ENCODE measurements at regions not wholly inside any gene's neighbourhood (a gene's known extent, or its start where the extent isn't known, plus 50 kb on each side); places are given as distances from the start of the nearest gene placed in this dataset.
"Not testable (repeated sequence)": the region's sequence is repeated elsewhere in the genome, so short reads cannot be mapped to it uniquely, and the experiment has no call there.

GRCh38 chr16:75818491-75818890 lies 92.2 kb upstream of the CPHXL start:
- no peaks in the 10 kb centered on the region for H3K4me1 Mint-ChIP-seq
- H3K36me3 Mint-ChIP-seq, result no peaks in the 10 kb centered on the region
- no peaks in the 10 kb centered on the region for H3K9me3 Mint-ChIP-seq
- peaks cover 5 to 9% of the 10 kb centered on the region in 2 donors for H3K27me3 Mint-ChIP-seq
- no peak for DNase-seq
- ATAC-seq (replicated peaks), result no peak
- no peak overlapping the region for H3K4me3 Mint-ChIP-seq
- no peak overlapping the region for H3K27ac Mint-ChIP-seq

DNA sequence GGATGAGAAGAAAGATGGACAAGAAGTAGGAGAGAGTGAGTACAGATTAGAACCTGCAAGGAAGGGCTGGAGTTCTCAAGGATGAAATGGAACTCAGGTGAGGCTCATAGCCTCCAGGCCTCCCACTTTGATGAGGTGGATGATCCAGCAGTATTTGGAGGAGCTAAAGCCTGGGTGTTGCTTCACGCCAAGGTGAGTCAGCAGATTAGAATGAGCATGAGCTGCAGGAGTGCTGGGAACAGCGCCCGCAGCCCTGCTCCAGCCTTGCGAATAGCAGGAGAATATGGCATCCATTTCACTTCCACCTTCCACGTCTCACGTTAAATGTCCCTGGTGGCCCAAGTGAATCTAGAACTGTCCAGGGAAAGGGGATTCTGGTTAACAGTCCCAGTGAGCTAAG lies 94.4 kb upstream of the CPHXL start:
- no peak overlapping the region for H3K27ac Mint-ChIP-seq
- H3K27me3 Mint-ChIP-seq, result peaks cover 4 to 5% of the 10 kb centered on the region in 2 donors
- H3K36me3 Mint-ChIP-seq, result no peaks in the 10 kb centered on the region
- peaks cover 0 to 2% of the 10 kb centered on the region in 2 donors for H3K9me3 Mint-ChIP-seq
- no peak overlapping the region for H3K4me3 Mint-ChIP-seq
- no peaks in the 10 kb centered on the region for H3K4me1 Mint-ChIP-seq
- DNase-seq (no peak), ATAC-seq (replicated peaks) (no peak)

DNA sequence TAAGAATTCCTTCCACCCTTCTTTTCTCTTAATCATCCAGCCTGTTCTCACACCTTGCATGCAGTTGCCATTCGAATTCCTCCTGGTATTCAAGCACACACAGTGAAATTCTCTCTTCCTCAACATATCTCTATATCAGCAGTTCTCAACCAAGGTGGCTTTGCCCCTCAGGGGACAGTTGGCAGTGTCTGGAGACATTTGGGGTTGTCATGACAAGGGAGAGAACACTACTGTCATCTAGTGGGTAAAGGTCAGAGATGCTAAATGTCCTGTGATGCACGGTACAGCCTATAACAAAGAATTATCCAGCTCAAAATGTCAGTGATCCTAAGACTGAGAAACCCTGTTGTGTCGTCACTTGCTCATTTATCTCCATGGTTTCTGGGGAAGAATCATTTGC lies 94.8 kb upstream of the CPHXL start:
- no peak overlapping the region for H3K4me3 Mint-ChIP-seq
- H3K36me3 Mint-ChIP-seq, result no peaks in the 10 kb centered on the region
- peaks cover 4 to 5% of the 10 kb centered on the region in 2 donors for H3K27me3 Mint-ChIP-seq
- ATAC-seq (replicated peaks), result no peak
- no peaks in the 10 kb centered on the region for H3K4me1 Mint-ChIP-seq
- DNase-seq, result no peak
- peaks cover 0 to 4% of the 10 kb centered on the region in 2 donors for H3K9me3 Mint-ChIP-seq
- no peak overlapping the region for H3K27ac Mint-ChIP-seq

DNA sequence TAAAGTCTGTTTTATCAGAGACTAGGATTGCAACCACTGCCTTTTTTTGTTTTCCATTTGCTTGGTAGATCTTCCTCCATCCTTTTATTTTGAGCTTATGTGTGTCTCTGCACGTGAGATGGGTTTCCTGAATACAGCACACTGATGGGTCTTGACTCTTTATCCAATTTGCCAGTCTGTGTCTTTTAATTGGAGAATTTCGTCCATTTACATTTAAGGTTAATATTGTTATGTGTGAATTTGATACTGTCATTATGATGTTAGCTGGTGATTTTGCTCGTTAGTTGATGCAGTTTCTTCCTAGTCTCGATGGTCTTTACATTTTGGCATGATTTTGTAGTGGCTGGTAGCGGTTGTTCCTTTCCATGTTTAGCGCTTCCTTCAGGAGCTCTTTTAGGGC lies 99.5 kb upstream of the CPHXL start:
- not testable (repeated sequence) for ATAC-seq (replicated peaks); H3K36me3 Mint-ChIP-seq; H3K4me1 Mint-ChIP-seq; DNase-seq; H3K27ac Mint-ChIP-seq; H3K4me3 Mint-ChIP-seq; H3K27me3 Mint-ChIP-seq
- peaks cover 4 to 11% of the 10 kb centered on the region in 2 donors for H3K9me3 Mint-ChIP-seq

- H3K9me3 Mint-ChIP-seq, result peaks cover 7 to 11% of the 10 kb centered on the region in 2 donors
- not testable (repeated sequence) for H3K4me3 Mint-ChIP-seq; DNase-seq; H3K36me3 Mint-ChIP-seq; H3K4me1 Mint-ChIP-seq; ATAC-seq (replicated peaks); H3K27me3 Mint-ChIP-seq; H3K27ac Mint-ChIP-seq
Observed at GRCh38 chr16:75827372-75828038, 101.2 kb upstream of the CPHXL start.

DNA sequence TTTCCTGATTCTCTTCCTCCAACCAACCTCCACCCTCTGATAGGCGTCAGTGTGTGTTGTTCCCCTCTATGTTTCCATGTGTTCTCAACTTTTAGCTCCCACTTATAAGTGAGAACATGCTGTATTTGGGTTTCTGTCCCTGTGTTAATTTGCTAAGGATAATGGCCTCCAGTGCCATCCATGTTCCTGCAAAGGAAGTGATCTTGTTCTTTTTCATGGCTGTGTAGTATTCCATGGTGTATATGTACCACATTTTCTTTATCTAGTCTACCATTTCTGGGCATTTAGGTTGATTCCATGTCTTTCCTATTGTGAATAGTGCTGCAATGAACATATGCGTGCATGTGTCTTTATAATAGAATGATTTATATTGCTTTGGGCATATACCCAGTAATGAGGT lies 107.1 kb upstream of the CPHXL start:
- peaks cover 10 to 16% of the 10 kb centered on the region in 2 donors for H3K9me3 Mint-ChIP-seq
- not testable (repeated sequence) for H3K36me3 Mint-ChIP-seq; H3K27ac Mint-ChIP-seq; ATAC-seq (replicated peaks); H3K4me3 Mint-ChIP-seq; DNase-seq; H3K4me1 Mint-ChIP-seq
- H3K27me3 Mint-ChIP-seq, result peaks cover 19 to 24% of the 10 kb centered on the region in 2 donors

DNA sequence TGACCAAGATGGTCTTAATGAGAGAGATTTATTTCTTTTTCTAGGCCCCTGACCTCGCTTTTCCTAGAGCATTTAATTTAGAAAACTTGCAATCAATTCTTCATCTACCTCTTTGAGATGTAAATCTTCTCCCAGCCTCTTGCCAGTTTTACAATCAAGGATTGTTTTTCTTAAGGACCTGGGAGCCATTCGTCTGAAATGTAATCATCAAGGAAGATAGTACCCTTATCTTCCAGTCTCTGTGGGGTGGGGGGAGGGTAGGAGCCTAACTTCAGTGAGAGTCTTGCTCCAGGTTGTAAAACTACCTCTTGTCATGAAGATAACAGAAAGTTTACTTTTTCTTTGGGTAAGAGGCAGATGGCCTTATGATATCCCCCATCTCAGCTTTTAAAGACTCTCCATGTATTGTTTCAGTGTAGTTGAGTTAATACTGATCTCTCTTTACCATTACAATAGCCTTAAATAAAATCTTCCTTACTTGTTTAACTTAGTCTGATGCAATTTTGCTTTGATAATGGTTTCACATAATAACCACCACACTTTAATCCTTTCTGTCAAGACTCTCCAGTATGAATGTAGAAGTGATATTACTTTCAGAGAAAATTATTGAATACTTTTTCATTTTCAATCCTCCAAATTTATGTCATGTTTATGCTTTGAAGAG lies 110.2 kb upstream of the CPHXL start:
- H3K4me1 Mint-ChIP-seq, result no peaks in the 10 kb centered on the region
- H3K27me3 Mint-ChIP-seq, result peaks cover 22 to 24% of the 10 kb centered on the region in 2 donors
- ATAC-seq (replicated peaks) (no peak), DNase-seq (no peak)
- no peaks in the 10 kb centered on the region for H3K36me3 Mint-ChIP-seq
- peaks cover 3 to 16% of the 10 kb centered on the region in 2 donors for H3K9me3 Mint-ChIP-seq
- H3K27ac Mint-ChIP-seq, result no peak overlapping the region
- no peak overlapping the region for H3K4me3 Mint-ChIP-seq

- Mint-ChIP-seq H3K4me3 (no peak overlapping the region), H3K9me3 (peaks cover 3 to 14% of the 10 kb centered on the region in 2 donors), H3K27me3 (peaks cover 22 to 24% of the 10 kb centered on the region in 2 donors), H3K4me1 (no peaks in the 10 kb centered on the region), H3K27ac (no peak overlapping the region), H3K36me3 (no peaks in the 10 kb centered on the region)
- DNase-seq (no peak), ATAC-seq (replicated peaks) (no peak)
Observed at GRCh38 chr16:75837264-75837663, 111.0 kb upstream of the CPHXL start.

- Mint-ChIP-seq H3K27me3 (peaks cover 22 to 24% of the 10 kb centered on the region in 2 donors), H3K9me3 (peaks cover 3 to 11% of the 10 kb centered on the region in 2 donors), H3K36me3 (no peaks in the 10 kb centered on the region), H3K27ac (no peak overlapping the region), H3K4me3 (no peak overlapping the region), H3K4me1 (no peaks in the 10 kb centered on the region)
- no peak for ATAC-seq (replicated peaks)
- no peak for DNase-seq
Observed at GRCh38 chr16:75837681-75838080, 111.4 kb upstream of the CPHXL start.

- Mint-ChIP-seq H3K36me3 (no peaks in the 10 kb centered on the region), H3K27ac (no peak overlapping the region), H3K27me3 (peaks cover 7 to 10% of the 10 kb centered on the region in 2 donors), H3K4me1 (no peaks in the 10 kb centered on the region), H3K4me3 (no peak overlapping the region), H3K9me3 (no peaks in the 10 kb centered on the region)
- ATAC-seq (replicated peaks) (no peak), DNase-seq (no peak)
Observed at GRCh38 chr16:75841517-75841916, 115.2 kb upstream of the CPHXL start.

DNA sequence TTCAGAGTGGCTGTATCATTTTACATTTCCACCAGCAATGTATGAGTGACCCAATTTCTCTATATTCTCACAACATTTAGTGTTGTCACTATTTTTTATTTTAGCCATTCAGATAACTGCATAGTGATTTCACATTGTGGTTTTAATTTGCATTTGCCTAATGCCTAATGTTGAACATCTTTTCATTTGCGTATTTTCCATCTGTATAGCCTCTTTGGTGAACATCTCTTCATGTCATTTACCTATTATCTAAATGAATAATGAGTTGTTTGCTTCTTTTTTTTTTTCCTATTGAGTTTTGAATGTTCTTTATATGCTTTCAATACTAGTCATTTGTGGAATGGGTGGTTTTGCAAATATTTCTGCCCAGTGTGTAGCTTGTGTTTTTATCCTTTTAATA lies 120.9 kb upstream of the CPHXL start:
- Mint-ChIP-seq H3K4me3 (no peak overlapping the region), H3K36me3 (no peaks in the 10 kb centered on the region), H3K9me3 (peaks cover 3 to 5% of the 10 kb centered on the region in 2 donors), H3K4me1 (no peaks in the 10 kb centered on the region), H3K27me3 (peaks cover 0 to 30% of the 10 kb centered on the region in 2 donors), H3K27ac (no peak overlapping the region)
- DNase-seq (no peak), ATAC-seq (replicated peaks) (no peak)

- Mint-ChIP-seq H3K9me3 (no peaks in the 10 kb centered on the region), H3K27me3 (peaks cover 5 to 23% of the 10 kb centered on the region in 2 donors), H3K4me3 (no peak overlapping the region), H3K4me1 (no peaks in the 10 kb centered on the region), H3K36me3 (no peaks in the 10 kb centered on the region), H3K27ac (no peak overlapping the region)
- DNase-seq (no peak), ATAC-seq (replicated peaks) (no peak)
Observed at GRCh38 chr16:75854152-75854551, 127.9 kb upstream of the CPHXL start.

GRCh38 chr16:75860326-75861053 lies 134.2 kb upstream of the CPHXL start:
- no peak for ATAC-seq (replicated peaks)
- Mint-ChIP-seq H3K27me3 (peaks cover 0 to 5% of the 10 kb centered on the region in 2 donors), H3K4me3 (no peak overlapping the region), H3K27ac (no peak overlapping the region), H3K9me3 (no peaks in the 10 kb centered on the region), H3K36me3 (no peaks in the 10 kb centered on the region), H3K4me1 (no peaks in the 10 kb centered on the region)
- no peak for DNase-seq

GRCh38 chr16:75861311-75862097 lies 135.2 kb upstream of the CPHXL start:
- Mint-ChIP-seq H3K27ac (no peak overlapping the region), H3K4me3 (no peak overlapping the region), H3K9me3 (no peaks in the 10 kb centered on the region), H3K27me3 (peaks cover 0 to 5% of the 10 kb centered on the region in 2 donors), H3K4me1 (no peaks in the 10 kb centered on the region), H3K36me3 (no peaks in the 10 kb centered on the region)
- no peak for ATAC-seq (replicated peaks)
- DNase-seq, result no peak

Measured in stimulated activated naive B cell treated with anti-CD40 and anti-IgM and Interleukin-4, amounts not matched to agents 10 μg/mL and 1 μg/mL and 100 μg/mL, for 72 hours (primary cell).